HG03066 (cell line): ENCODE measurements at regions not wholly inside any gene's neighbourhood (a gene's known extent, or its start where the extent isn't known, plus 50 kb on each side); places are given as distances from the start of the nearest gene placed in this dataset.
"Not testable (repeated sequence)": the region's sequence is repeated elsewhere in the genome, so short reads cannot be mapped to it uniquely, and the experiment has no call there.

ENCODE experiments used
- ATAC-seq: cut with Tn5 transposase; IDR thresholded peaks from one replicate; pipeline ENCODE4 v1.9.1; 2021; ENCODE audit warnings: low read depth; ENCODE audit not compliant: unreplicated experiment

GRCh38 chr3:139232341-139232740 lies 111.5 kb upstream of the MRPS22 start:
- ATAC-seq: not testable (repeated sequence)

- no peak for ATAC-seq
Measured at GRCh38 chr3:139234491-139234890, 109.3 kb upstream of the MRPS22 start.

- no peak for ATAC-seq
Measured at GRCh38 chr3:139235192-139235591, 108.6 kb upstream of the MRPS22 start.

- no peak for ATAC-seq
Measured at GRCh38 chr3:139236336-139236735, 107.5 kb upstream of the MRPS22 start.

GRCh38 chr3:139238281-139239030 lies 105.4 kb upstream of the MRPS22 start:
- ATAC-seq: no peak

GRCh38 chr3:139239550-139239949 lies 104.3 kb upstream of the MRPS22 start:
- ATAC-seq: no peak

GRCh38 chr3:139241783-139242182 lies 102.0 kb upstream of the MRPS22 start:
- no peak for ATAC-seq

GRCh38 chr3:139243710-139244109 lies 100.1 kb upstream of the MRPS22 start:
- no peak for ATAC-seq

- ATAC-seq: no peak
Measured at GRCh38 chr3:139248593-139249255, 95.1 kb upstream of the MRPS22 start.

GRCh38 chr3:139251529-139251928 lies 92.3 kb upstream of the MRPS22 start:
- ATAC-seq: no peak

- ATAC-seq: no peak
Measured at GRCh38 chr3:139252719-139253118, 91.1 kb upstream of the MRPS22 start.

- ATAC-seq: no peak
Measured at GRCh38 chr3:139258276-139258675, 85.5 kb upstream of the MRPS22 start.

- no peak for ATAC-seq
Measured at GRCh38 chr3:139259398-139259797, 84.4 kb upstream of the MRPS22 start.

GRCh38 chr3:139260041-139260486 lies 83.8 kb upstream of the MRPS22 start:
- ATAC-seq: no peak

GRCh38 chr3:139260793-139261736 lies 82.8 kb upstream of the MRPS22 start:
- no peak for ATAC-seq

GRCh38 chr3:139261754-139262586 lies 81.8 kb upstream of the MRPS22 start:
- ATAC-seq: no peak

- no peak for ATAC-seq
Measured at GRCh38 chr3:139263798-139264197, 80.0 kb upstream of the MRPS22 start.

GRCh38 chr3:139264375-139264774 lies 79.4 kb upstream of the MRPS22 start:
- no peak for ATAC-seq

GRCh38 chr3:139265131-139266016 lies 78.4 kb upstream of the MRPS22 start:
- no peak for ATAC-seq
